ENCODE measurements at regions not wholly inside any gene's neighbourhood (a gene's known extent, or its start where the extent isn't known, plus 50 kb on each side); places are given as distances from the start of the nearest gene placed in this dataset.

DNA sequence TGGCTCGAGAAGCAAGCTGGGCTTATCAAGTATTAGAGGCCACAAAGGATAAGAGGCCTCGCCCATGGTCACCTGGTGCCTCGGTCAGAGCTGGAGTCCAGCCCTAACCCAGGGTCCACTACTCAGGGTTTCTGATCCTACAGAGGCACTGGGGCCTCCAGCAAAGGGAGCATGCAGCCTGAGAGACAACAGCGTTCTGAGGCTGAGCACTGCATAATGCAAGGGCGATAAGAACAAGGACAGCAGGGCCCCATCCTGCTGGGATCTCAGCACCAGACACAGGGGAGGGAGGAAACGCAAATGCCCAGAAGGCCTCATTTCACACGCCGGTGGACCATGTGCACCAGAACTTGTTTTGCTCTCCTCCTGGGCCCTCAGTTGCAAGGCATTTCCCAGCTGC lies 63.0 kb downstream of the C5orf15 start:
- TF ChIP-seq, protein P1, sequence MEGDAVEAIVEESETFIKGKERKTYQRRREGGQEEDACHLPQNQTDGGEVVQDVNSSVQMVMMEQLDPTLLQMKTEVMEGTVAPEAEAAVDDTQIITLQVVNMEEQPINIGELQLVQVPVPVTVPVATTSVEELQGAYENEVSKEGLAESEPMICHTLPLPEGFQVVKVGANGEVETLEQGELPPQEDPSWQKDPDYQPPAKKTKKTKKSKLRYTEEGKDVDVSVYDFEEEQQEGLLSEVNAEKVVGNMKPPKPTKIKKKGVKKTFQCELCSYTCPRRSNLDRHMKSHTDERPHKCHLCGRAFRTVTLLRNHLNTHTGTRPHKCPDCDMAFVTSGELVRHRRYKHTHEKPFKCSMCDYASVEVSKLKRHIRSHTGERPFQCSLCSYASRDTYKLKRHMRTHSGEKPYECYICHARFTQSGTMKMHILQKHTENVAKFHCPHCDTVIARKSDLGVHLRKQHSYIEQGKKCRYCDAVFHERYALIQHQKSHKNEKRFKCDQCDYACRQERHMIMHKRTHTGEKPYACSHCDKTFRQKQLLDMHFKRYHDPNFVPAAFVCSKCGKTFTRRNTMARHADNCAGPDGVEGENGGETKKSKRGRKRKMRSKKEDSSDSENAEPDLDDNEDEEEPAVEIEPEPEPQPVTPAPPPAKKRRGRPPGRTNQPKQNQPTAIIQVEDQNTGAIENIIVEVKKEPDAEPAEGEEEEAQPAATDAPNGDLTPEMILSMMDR (conservative IDR thresholded peaks at IDR 0.05; ENCODE audit: low read length), result no peak
- no peak for TF ChIP-seq EZH2phosphoT487 (IDR thresholded peaks at IDR 0.05; ENCODE audit: borderline replicate concordance)
